Muscle layer of duodenum (tissue), 2 donors: ENCODE measurements at regions not wholly inside any gene's neighbourhood (a gene's known extent, or its start where the extent isn't known, plus 50 kb on each side); places are given as distances from the start of the nearest gene placed in this dataset.

Experiments
- H3K27ac ChIP-seq: one replicate; pipeline ENCODE4 v1.7.0; 2013; ENCODE audit warnings: mild to moderate bottlenecking, low read length
- H3K27me3 ChIP-seq: one replicate; pipeline ENCODE4 v1.7.0; 2013; ENCODE audit warnings: low read depth, mild to moderate bottlenecking, control low read depth, low read length
- H3K36me3 ChIP-seq, 2 donors: one replicate each; pipeline ENCODE4 v1.7.0; 2013; ENCODE audit warnings: low read length in 2 of 2, control low read depth in 1 of 2, mild to moderate bottlenecking in 1 of 2; ENCODE audit not compliant: insufficient read depth in 2 of 2, control insufficient read depth in 1 of 2
- H3K4me1 ChIP-seq, 2 donors: one replicate each; pipeline ENCODE4 v1.7.0; 2013; ENCODE audit warnings: low read length in 2 of 2, mild to moderate bottlenecking in 2 of 2, control low read depth in 1 of 2, moderate library complexity in 1 of 2; ENCODE audit not compliant: insufficient read depth in 2 of 2, control insufficient read depth in 1 of 2
- H3K4me3 ChIP-seq, 2 donors: one replicate each; pipeline ENCODE4 v1.7.0; 2013; ENCODE audit warnings: low read length in 2 of 2, low read depth in 1 of 2, mild to moderate bottlenecking in 1 of 2
- H3K9me3 ChIP-seq, 2 donors: one replicate each; pipeline ENCODE4 v1.7.0; 2013; ENCODE audit warnings: low read length in 2 of 2, control low read depth in 1 of 2, mild to moderate bottlenecking in 1 of 2; ENCODE audit not compliant: control insufficient read depth in 1 of 2
- donor health status: healthy.

DNA sequence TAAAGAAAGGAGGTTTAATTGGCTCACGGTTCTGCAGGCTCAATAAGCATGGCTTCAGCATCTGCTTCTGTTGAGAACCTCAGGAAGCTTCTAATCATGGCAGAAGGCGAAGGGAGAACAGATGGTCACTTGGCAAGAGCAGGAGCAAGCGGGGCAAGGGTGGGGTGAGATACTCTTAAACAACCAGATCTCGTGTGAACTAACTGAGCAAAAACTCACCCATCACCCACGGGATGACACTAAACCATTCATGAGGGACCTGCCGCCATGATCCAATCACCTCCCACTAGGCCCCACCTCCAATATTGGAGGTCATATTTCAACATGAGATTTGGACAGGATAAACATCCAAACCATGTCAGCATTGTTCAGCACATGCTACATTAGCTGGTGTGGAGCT lies 89.1 kb upstream of the HAND1 start:
- Histone ChIP-seq H3K9me3 (no peaks in the 10 kb centered on the region), H3K4me3 (no peak overlapping the region), H3K27me3 (no peaks in the 10 kb centered on the region), H3K4me1 (no peaks in the 10 kb centered on the region), H3K36me3 (no peaks in the 10 kb centered on the region), H3K27ac (no peak overlapping the region)

- H3K27ac ChIP-seq: no peak overlapping the region
- H3K36me3 ChIP-seq: no peaks in the 10 kb centered on the region
- no peaks in the 10 kb centered on the region for H3K27me3 ChIP-seq
- H3K4me1 ChIP-seq: no peaks in the 10 kb centered on the region
- no peaks in the 10 kb centered on the region for H3K9me3 ChIP-seq
- H3K4me3 ChIP-seq: no peak overlapping the region
Measured at GRCh38 chr5:154566146-154566680, 88.2 kb upstream of the HAND1 start.

DNA sequence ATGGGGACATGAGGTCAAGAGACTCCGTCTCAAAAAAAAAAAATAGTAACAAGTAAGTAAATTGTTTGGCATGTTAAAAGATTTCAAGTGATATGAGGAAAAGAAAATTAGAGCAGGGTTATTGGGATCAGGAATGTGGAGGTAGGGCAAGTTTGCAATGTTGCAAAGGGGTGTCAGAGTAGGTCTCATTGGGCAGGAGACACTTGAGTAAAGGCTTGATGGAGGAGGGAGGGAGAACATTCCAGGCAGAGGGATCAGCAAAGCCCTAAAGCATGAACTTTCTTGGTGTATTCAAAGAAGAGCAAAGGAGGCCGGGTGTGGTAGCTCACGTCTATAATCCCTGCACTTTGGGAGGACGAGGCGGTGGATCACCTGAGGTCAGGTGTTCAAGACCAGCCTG lies 87.1 kb upstream of the HAND1 start:
- Histone ChIP-seq H3K9me3 (no peaks in the 10 kb centered on the region), H3K4me1 (no peaks in the 10 kb centered on the region), H3K27me3 (no peaks in the 10 kb centered on the region), H3K27ac (no peak overlapping the region), H3K36me3 (no peaks in the 10 kb centered on the region), H3K4me3 (no peak overlapping the region)

DNA sequence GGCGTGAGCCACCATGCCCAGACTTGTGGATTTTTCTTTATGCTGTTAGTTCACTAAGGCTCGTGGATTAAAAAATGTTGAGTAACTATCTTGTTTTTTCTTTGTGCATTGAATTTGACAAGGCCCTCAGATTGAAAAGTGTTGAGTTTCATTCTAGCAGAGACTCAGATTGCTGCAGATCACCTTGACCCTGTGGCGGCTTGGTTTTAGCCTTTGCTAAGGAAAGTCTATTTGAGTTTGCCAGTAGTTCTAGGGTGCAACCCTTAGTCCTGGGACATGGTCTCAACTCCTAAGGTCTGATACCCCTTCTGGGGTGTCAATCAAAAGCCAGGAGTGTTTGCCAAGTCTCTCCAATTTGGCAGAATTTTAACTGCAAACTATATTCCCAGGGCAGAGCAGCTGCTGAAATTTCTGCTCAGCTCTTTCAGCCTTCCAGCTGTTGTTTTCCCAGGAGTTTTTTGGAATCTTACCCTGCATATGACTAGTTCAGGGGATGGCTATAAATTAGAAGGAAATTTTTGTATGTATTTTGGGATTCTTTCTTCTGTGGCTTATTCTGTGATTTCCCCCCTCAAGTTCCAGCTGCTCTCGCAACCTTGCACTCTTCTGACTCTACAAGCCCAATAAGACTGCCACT lies 84.3 kb upstream of the HAND1 start:
- Histone ChIP-seq H3K9me3 (no peaks in the 10 kb centered on the region), H3K36me3 (no peaks in the 10 kb centered on the region), H3K4me1 (no peaks in the 10 kb centered on the region), H3K4me3 (no peak overlapping the region), H3K27ac (no peak overlapping the region), H3K27me3 (no peaks in the 10 kb centered on the region)

DNA sequence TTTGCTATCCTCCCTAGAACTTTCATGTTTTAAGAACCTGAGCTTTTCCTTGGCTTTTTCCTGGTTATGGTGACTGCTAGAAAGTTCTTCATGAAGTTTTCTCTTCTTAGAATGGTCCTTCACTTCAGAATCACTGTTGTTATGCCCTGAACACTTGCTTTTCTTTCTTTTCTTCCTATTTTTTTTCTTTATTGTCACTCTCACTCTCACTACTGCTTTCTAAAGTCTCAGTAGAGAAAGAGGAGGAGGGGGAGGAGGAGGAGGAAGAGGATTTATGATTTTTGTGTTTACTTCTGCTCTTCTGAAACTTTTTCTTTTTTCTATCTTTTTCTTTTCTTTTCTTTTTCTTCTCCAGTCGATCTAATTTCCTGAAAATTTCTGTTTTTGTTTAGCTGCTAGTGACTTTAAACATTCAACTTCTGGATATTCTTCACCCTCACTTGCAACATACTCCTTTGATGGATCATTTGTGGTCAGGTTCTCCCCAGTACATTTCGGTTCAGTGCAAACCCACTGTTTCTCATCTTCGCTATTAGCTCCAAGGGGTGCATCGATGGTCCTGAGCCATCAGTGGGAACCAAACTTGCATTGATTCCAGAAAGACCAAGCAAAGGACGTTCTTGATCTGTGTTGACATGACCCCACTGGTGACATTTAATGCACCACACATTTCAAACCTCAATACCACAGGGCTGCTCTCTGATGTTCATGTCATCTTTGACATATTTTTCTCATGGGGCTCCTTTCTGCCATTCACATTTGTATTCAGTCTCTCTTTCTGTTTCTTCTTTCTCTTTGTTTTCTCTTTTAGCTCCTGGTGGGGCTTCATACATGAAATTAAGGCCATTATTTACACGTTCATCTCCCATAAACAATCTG lies 81.6 kb upstream of the HAND1 start:
- Histone ChIP-seq H3K36me3 (no peaks in the 10 kb centered on the region), H3K4me3 (no peak overlapping the region), H3K4me1 (no peaks in the 10 kb centered on the region), H3K9me3 (no peaks in the 10 kb centered on the region), H3K27me3 (no peaks in the 10 kb centered on the region), H3K27ac (no peak overlapping the region)

- H3K27me3 ChIP-seq: no peaks in the 10 kb centered on the region
- no peaks in the 10 kb centered on the region for H3K36me3 ChIP-seq
- H3K9me3 ChIP-seq: peaks cover 0 to 8% of the 10 kb centered on the region in 2 donors
- H3K4me3 ChIP-seq: no peak overlapping the region
- no peak overlapping the region for H3K27ac ChIP-seq
- no peaks in the 10 kb centered on the region for H3K4me1 ChIP-seq
Measured at GRCh38 chr5:154557548-154557947, 79.5 kb upstream of the HAND1 start.

- Histone ChIP-seq H3K36me3 (no peaks in the 10 kb centered on the region), H3K4me3 (no peak overlapping the region), H3K9me3 (no peaks in the 10 kb centered on the region), H3K27me3 (no peaks in the 10 kb centered on the region), H3K4me1 (peaks cover 0 to 5% of the 10 kb centered on the region in 2 donors), H3K27ac (no peak overlapping the region)
Measured at GRCh38 chr5:154547551-154547950, 69.5 kb upstream of the HAND1 start.

- Histone ChIP-seq H3K27ac (no peak overlapping the region), H3K36me3 (no peaks in the 10 kb centered on the region), H3K27me3 (no peaks in the 10 kb centered on the region), H3K4me1 (peaks cover 0 to 13% of the 10 kb centered on the region in 2 donors), H3K9me3 (no peaks in the 10 kb centered on the region), H3K4me3 (no peak overlapping the region)
Measured at GRCh38 chr5:154546719-154547118, 68.7 kb upstream of the HAND1 start.

DNA sequence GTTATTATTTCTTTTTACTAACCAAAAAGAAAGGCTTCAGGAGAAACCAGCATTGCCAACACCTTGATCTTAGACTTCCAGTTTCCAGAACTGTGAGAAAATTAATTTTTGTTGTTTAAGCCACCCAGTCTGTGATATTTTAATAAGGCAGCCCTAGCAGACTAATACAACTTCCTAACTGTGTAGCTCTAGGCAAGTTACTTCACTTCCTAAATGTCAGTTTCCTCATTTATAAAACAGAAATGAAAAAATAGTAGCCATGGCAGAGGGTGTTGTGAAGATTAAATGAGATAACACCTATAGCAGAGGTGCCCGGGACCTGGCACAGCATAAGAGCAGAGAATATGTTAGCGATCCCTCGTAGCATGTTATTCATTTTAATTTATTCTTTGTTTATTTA lies 66.6 kb upstream of the HAND1 start:
- H3K9me3 ChIP-seq: no peaks in the 10 kb centered on the region
- peaks cover 0 to 20% of the 10 kb centered on the region in 2 donors for H3K4me1 ChIP-seq
- no peaks in the 10 kb centered on the region for H3K27me3 ChIP-seq
- no peak overlapping the region for H3K27ac ChIP-seq
- H3K36me3 ChIP-seq: no peaks in the 10 kb centered on the region
- H3K4me3 ChIP-seq: no peak overlapping the region

DNA sequence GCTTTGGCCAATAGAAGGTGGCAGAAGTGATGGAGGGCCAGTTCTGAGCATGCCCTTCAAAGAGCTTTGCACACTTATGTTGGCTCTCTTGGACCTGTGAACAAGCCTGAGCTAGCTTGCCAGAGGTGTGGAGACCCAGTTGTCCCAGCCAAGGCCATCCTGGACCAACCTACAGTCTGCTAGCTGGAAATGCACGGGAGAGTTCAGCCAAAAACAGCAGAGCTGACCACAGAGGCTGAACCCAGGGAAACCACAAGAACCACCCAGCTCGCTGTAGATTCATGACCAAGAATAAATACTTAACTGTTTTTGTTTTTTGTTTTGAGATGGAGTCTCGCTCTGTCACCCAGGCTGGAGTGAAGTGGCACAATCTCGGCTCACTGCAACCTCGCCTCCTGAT lies 65.4 kb upstream of the HAND1 start:
- H3K4me3 ChIP-seq: no peak overlapping the region
- no peaks in the 10 kb centered on the region for H3K9me3 ChIP-seq
- H3K27ac ChIP-seq: no peak overlapping the region
- H3K36me3 ChIP-seq: no peaks in the 10 kb centered on the region
- peaks cover 0 to 20% of the 10 kb centered on the region in 2 donors for H3K4me1 ChIP-seq
- H3K27me3 ChIP-seq: no peaks in the 10 kb centered on the region

GRCh38 chr5:154542581-154542980 lies 64.6 kb upstream of the HAND1 start:
- no peaks in the 10 kb centered on the region for H3K9me3 ChIP-seq
- no peak overlapping the region for H3K27ac ChIP-seq
- no peaks in the 10 kb centered on the region for H3K27me3 ChIP-seq
- H3K4me3 ChIP-seq: no peak overlapping the region
- H3K4me1 ChIP-seq: peaks cover 0 to 20% of the 10 kb centered on the region in 2 donors
- no peaks in the 10 kb centered on the region for H3K36me3 ChIP-seq
